ENCODE measurements at regions not wholly inside any gene's neighbourhood (a gene's known extent, or its start where the extent isn't known, plus 50 kb on each side); places are given as distances from the start of the nearest gene placed in this dataset.

- TF ChIP-seq, protein P1, sequence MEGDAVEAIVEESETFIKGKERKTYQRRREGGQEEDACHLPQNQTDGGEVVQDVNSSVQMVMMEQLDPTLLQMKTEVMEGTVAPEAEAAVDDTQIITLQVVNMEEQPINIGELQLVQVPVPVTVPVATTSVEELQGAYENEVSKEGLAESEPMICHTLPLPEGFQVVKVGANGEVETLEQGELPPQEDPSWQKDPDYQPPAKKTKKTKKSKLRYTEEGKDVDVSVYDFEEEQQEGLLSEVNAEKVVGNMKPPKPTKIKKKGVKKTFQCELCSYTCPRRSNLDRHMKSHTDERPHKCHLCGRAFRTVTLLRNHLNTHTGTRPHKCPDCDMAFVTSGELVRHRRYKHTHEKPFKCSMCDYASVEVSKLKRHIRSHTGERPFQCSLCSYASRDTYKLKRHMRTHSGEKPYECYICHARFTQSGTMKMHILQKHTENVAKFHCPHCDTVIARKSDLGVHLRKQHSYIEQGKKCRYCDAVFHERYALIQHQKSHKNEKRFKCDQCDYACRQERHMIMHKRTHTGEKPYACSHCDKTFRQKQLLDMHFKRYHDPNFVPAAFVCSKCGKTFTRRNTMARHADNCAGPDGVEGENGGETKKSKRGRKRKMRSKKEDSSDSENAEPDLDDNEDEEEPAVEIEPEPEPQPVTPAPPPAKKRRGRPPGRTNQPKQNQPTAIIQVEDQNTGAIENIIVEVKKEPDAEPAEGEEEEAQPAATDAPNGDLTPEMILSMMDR (IDR thresholded peaks at IDR 0.05) = no peak
- no peak for TF ChIP-seq POLR2A (IDR thresholded peaks at IDR 0.05)
Observed at GRCh38 chr15:72888811-72889210, 105.3 kb upstream of the ADPGK start.
